ENCODE measurements at regions not wholly inside any gene's neighbourhood (a gene's known extent, or its start where the extent isn't known, plus 50 kb on each side); places are given as distances from the start of the nearest gene placed in this dataset.
"Not testable (repeated sequence)": the region's sequence is repeated elsewhere in the genome, so short reads cannot be mapped to it uniquely, and the experiment has no call there.

GRCh38 chr4:108445716-108446115 is 174.7 kb upstream of the RPL34 start:
- Histone ChIP-seq H3K4me3 (ENCODE audit: low read depth, low read length) (no peak overlapping the region), H3K4me1 (peaks cover 31% of the 10 kb centered on the region)
- no peaks in the 10 kb centered on the region for H3K36me3 Mint-ChIP-seq (ENCODE audit: insufficient read depth, unreplicated experiment)

GRCh38 chr4:108443585-108443984 is 176.8 kb upstream of the RPL34 start:
- TF ChIP-seq CTCF (IDR thresholded peaks at IDR 0.05; ENCODE audit: insufficient read depth in 1 of 2, low read depth in 1 of 2, low read length in 1 of 2, severe bottlenecking in 1 of 2, unreplicated experiment in 1 of 2), result no peak
- DNase-seq, result no peak
- Histone ChIP-seq H3K36me3 (ENCODE audit: control insufficient read depth, insufficient read depth, low read length) (no peaks in the 10 kb centered on the region), H3K9me3 (no peaks in the 10 kb centered on the region; the same call in 1 of the 2 replicates), H3K27me3 (replicated peaks; ENCODE audit: control insufficient read depth, insufficient read depth, low read length) (no peaks in the 10 kb centered on the region), H3K4me1 (peaks cover 31% of the 10 kb centered on the region), H3K4me3 (ENCODE audit: low read depth, low read length) (no peak overlapping the region)
- no peaks in the 10 kb centered on the region for H3K9me3 Mint-ChIP-seq (ENCODE audit: unreplicated experiment)
- no peaks in the 10 kb centered on the region for H3K27me3 Mint-ChIP-seq (ENCODE audit: insufficient read depth, unreplicated experiment)
- H3K27ac Mint-ChIP-seq (ENCODE audit: unreplicated experiment), result peak overlapping the region; percentile 20
- no peaks in the 10 kb centered on the region for H3K36me3 Mint-ChIP-seq (ENCODE audit: insufficient read depth, unreplicated experiment)
- intact Hi-C loops (cut with micrococcal nuclease; ENCODE audit: unreplicated experiment), result no loop called here
- BruUV-seq (replicated peaks), result no TSS peak
- ChIA-PET CTCF (no interaction called here), POLR2A (no interaction called here)
- peaks cover 9% of the 10 kb centered on the region for H3K4me1 Mint-ChIP-seq (ENCODE audit: low read depth, unreplicated experiment)
- H3K4me3 Mint-ChIP-seq (ENCODE audit: unreplicated experiment), result no peak overlapping the region

More at GRCh38 chr4:108445716-108446115, 174.7 kb upstream of the RPL34 start:
- CTCF ChIA-PET, result no interaction called here
- H3K4me3 Mint-ChIP-seq (ENCODE audit: unreplicated experiment), result peak overlapping the region; percentile 35
- H3K9me3 ChIP-seq, result no peaks in the 10 kb centered on the region; the same call in 1 of the 2 replicates
- intact Hi-C loops (cut with micrococcal nuclease; ENCODE audit: unreplicated experiment), result loop anchor here (1.0 to 5.0 kb wide), 2 partner anchors 92 to 273 kb away; no protein-coding TSS in a partner anchor
- no peaks in the 10 kb centered on the region for H3K9me3 Mint-ChIP-seq (ENCODE audit: unreplicated experiment)
- H3K36me3 ChIP-seq (ENCODE audit: control insufficient read depth, insufficient read depth, low read length), result no peaks in the 10 kb centered on the region
- POLR2A ChIA-PET, result no interaction called here
- peak overlapping the region; percentile 39 for H3K27ac Mint-ChIP-seq (ENCODE audit: unreplicated experiment)
- BruUV-seq (replicated peaks), result no TSS peak
- H3K27me3 Mint-ChIP-seq (ENCODE audit: insufficient read depth, unreplicated experiment), result no peaks in the 10 kb centered on the region
- peak; percentile 4 to 35 for DNase-seq
- no peak for TF ChIP-seq CTCF (IDR thresholded peaks at IDR 0.05; ENCODE audit: insufficient read depth in 1 of 2, low read depth in 1 of 2, low read length in 1 of 2, severe bottlenecking in 1 of 2, unreplicated experiment in 1 of 2)
- peaks cover 9% of the 10 kb centered on the region for H3K4me1 Mint-ChIP-seq (ENCODE audit: low read depth, unreplicated experiment)
- H3K27me3 ChIP-seq (replicated peaks; ENCODE audit: control insufficient read depth, insufficient read depth, low read length), result no peaks in the 10 kb centered on the region

- H3K4me3 Mint-ChIP-seq (ENCODE audit: unreplicated experiment), result no peak overlapping the region
These were observed 186.5 kb upstream of the RPL34 start for GRCh38 chr4:108433832-108434231.

GRCh38 chr4:108433394-108433793 is 187.0 kb upstream of the RPL34 start:
- H3K27ac Mint-ChIP-seq (ENCODE audit: unreplicated experiment); H3K9me3 ChIP-seq; CTCF ChIA-PET; H3K4me3 ChIP-seq (ENCODE audit: low read depth, low read length); BruUV-seq (replicated peaks); H3K36me3 Mint-ChIP-seq (ENCODE audit: insufficient read depth, unreplicated experiment); H3K27me3 Mint-ChIP-seq (ENCODE audit: insufficient read depth, unreplicated experiment); intact Hi-C loops (cut with micrococcal nuclease; ENCODE audit: unreplicated experiment); DNase-seq; H3K9me3 Mint-ChIP-seq (ENCODE audit: unreplicated experiment); H3K4me3 Mint-ChIP-seq (ENCODE audit: unreplicated experiment); H3K4me1 Mint-ChIP-seq (ENCODE audit: low read depth, unreplicated experiment); H3K36me3 ChIP-seq (ENCODE audit: control insufficient read depth, insufficient read depth, low read length); H3K27me3 ChIP-seq (replicated peaks; ENCODE audit: control insufficient read depth, insufficient read depth, low read length); H3K4me1 ChIP-seq; POLR2A ChIA-PET: not testable (repeated sequence)

More at GRCh38 chr4:108433832-108434231, 186.5 kb upstream of the RPL34 start:
- no peak overlapping the region for H3K4me3 ChIP-seq (ENCODE audit: low read depth, low read length)
- no TSS peak for BruUV-seq (replicated peaks)
- TF ChIP-seq CTCF (IDR thresholded peaks at IDR 0.05; ENCODE audit: insufficient read depth in 1 of 2, low read depth in 1 of 2, low read length in 1 of 2, severe bottlenecking in 1 of 2, unreplicated experiment in 1 of 2), result no peak
- H3K27me3 ChIP-seq (replicated peaks; ENCODE audit: control insufficient read depth, insufficient read depth, low read length), result no peaks in the 10 kb centered on the region
- H3K4me1 Mint-ChIP-seq (ENCODE audit: low read depth, unreplicated experiment), result no peaks in the 10 kb centered on the region
- no peaks in the 10 kb centered on the region for H3K27me3 Mint-ChIP-seq (ENCODE audit: insufficient read depth, unreplicated experiment)
- no peaks in the 10 kb centered on the region for H3K9me3 Mint-ChIP-seq (ENCODE audit: unreplicated experiment)
- H3K9me3 ChIP-seq, result no peaks in the 10 kb centered on the region
- no peaks in the 10 kb centered on the region for H3K4me1 ChIP-seq
- intact Hi-C loops (cut with micrococcal nuclease; ENCODE audit: unreplicated experiment), result no loop called here
- no peaks in the 10 kb centered on the region for H3K36me3 Mint-ChIP-seq (ENCODE audit: insufficient read depth, unreplicated experiment)
- no peaks in the 10 kb centered on the region for H3K36me3 ChIP-seq (ENCODE audit: control insufficient read depth, insufficient read depth, low read length)
- ChIA-PET POLR2A (no interaction called here), CTCF (no interaction called here)
- H3K27ac Mint-ChIP-seq (ENCODE audit: unreplicated experiment), result no peak overlapping the region
- DNase-seq, result no peak

Measured in Caco-2 (cell line).